ENCODE measurements at regions not wholly inside any gene's neighbourhood (a gene's known extent, or its start where the extent isn't known, plus 50 kb on each side); places are given as distances from the start of the nearest gene placed in this dataset.

DNA sequence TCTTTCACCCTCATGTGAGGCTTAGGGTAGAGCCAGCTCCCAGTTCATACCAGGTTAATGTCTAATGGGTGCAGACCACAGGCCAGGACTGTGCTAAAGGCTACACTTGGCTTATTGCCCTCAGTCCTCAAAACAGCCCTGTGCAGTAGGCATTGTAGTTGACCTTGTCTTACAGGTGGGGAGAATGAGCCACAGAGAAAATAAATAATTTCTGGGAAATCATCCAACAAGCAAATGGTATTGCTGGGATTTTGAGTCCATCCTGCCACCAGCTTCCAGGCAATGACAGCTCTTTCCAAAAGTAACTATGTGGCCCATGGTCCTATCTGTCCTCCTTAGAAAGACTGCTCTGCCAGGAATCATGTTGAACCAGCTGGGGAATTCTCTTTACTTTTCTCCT is 450.0 kb downstream of the GADD45G start:
- TF ChIP-seq, protein P1, sequence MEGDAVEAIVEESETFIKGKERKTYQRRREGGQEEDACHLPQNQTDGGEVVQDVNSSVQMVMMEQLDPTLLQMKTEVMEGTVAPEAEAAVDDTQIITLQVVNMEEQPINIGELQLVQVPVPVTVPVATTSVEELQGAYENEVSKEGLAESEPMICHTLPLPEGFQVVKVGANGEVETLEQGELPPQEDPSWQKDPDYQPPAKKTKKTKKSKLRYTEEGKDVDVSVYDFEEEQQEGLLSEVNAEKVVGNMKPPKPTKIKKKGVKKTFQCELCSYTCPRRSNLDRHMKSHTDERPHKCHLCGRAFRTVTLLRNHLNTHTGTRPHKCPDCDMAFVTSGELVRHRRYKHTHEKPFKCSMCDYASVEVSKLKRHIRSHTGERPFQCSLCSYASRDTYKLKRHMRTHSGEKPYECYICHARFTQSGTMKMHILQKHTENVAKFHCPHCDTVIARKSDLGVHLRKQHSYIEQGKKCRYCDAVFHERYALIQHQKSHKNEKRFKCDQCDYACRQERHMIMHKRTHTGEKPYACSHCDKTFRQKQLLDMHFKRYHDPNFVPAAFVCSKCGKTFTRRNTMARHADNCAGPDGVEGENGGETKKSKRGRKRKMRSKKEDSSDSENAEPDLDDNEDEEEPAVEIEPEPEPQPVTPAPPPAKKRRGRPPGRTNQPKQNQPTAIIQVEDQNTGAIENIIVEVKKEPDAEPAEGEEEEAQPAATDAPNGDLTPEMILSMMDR (conservative IDR thresholded peaks at IDR 0.05; ENCODE audit: low read length): no peak
- no peak for TF ChIP-seq EZH2phosphoT487 (IDR thresholded peaks at IDR 0.05; ENCODE audit: borderline replicate concordance, low read depth, low read length)

Data from OCI-LY7 (cell line).